Esophagus mucosa (tissue), 1 donor: ENCODE measurements at regions not wholly inside any gene's neighbourhood (a gene's known extent, or its start where the extent isn't known, plus 50 kb on each side); places are given as distances from the start of the nearest gene placed in this dataset.
"Not testable (repeated sequence)": the region's sequence is repeated elsewhere in the genome, so short reads cannot be mapped to it uniquely, and the experiment has no call there.

Source experiments
- ATAC-seq: fragments of 200-7000 bp; cut with Tn5 transposase; one replicate; pipeline ENCODE4 v1.9.1; 2020
- donor health status: DM: yes; HTN: yes; CAD: no.

GRCh38 chr18:67132919-67133318 is 383.6 kb downstream of the DSEL start:
- no peak for ATAC-seq

- no peak for ATAC-seq
Measured at GRCh38 chr18:67131498-67131897, 385.0 kb downstream of the DSEL start.

- not testable (repeated sequence) for ATAC-seq
Measured at GRCh38 chr18:67126751-67127150, 389.8 kb downstream of the DSEL start.

- no peak for ATAC-seq
Measured at GRCh38 chr18:67123901-67124300, 392.6 kb downstream of the DSEL start.

DNA sequence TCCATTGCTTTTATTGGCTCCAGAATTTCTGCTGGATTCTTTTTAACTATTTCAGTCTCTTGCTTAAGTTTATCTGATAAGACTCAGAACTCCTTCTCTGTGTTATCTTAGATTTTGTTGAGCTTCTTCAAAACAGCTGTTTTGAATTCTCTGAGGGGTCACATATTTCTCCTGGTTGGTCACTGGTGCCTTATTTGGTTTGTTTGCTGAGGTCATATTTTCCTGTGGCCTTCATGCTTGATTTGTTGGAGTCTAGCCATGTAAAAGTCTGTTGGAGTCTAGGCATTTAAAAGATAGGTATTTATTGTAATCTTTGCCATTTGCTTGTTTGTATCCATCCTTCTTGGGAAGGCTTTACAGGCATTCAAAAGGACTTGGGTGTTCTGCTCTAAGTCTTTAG is 398.7 kb downstream of the DSEL start:
- no peak for ATAC-seq

DNA sequence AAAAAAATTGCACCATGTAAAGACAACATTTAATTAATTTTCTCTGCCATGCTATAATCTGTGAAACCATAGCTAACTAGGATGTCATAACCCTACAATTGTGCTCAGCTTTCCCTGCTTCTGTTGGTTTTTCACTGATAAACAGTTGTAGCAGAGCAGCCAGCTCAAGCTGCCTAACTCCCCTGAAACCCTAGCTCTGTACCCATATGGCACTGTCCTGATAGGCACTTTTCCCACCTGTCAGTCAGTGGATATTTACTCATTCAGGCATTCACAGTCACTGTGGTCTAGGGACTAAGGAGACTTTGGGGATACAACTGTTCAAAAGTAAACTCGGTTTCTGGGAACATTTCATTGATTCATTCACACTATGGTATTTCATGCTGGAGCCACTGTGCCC is 407.0 kb downstream of the DSEL start:
- no peak for ATAC-seq

- ATAC-seq: no peak
Measured at GRCh38 chr18:67108894-67109293, 407.6 kb downstream of the DSEL start.

GRCh38 chr18:67104700-67105284 is 411.7 kb downstream of the DSEL start:
- peak; percentile 90 for ATAC-seq

- no peak for ATAC-seq
Measured at GRCh38 chr18:67094123-67094522, 422.4 kb downstream of the DSEL start.

DNA sequence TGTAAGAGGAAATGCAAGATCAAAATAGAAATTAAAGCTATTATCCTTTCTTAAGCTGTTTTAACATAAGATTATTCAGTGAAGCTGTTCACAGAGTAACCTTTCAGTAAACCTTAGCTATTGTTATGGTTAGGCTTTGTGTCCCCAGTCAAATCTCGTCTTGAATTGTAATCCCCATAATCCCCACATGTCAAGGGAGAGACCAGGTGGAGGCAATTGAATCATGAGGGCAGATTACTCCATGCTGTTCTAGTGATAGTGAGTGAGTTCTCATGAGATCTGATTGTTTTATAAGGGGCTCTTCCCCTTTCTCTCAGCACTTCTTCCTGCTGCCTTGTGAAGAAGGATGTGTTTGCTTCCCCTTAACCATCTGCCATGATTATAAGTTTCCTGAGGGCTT is 424.4 kb downstream of the DSEL start:
- peak; percentile 33 for ATAC-seq

DNA sequence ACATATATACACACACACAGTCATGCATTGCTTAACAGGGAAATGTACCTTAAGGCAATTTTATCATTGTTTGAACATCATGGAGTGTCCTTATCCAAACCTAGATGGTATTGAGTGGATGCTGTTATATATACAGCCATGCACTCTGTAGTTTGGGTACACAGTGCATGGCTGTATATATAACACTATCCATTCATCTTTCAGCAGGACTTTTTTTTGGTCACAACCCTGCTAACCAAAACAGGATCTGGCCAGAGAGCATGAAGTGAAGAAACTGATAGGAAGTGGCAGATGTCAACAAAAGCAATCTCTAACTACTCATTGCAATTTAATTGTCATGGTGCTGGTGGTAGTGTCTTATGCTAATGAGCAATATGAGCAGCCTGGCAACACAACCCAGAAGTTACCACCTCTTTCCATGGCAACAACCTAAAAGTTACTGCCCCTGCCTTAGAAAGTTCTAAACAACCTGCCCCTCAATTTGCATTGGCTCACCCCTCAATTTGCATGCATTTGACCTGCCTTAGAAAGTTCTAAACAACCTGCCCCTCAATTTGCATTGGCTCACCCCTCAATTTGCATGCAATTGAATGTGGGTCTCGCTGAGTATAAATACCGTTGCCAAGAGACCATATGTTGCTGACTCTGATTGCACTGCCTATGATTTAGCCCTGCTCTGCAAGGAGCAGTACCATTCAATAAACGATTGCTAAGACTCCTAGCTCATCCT is 434.9 kb downstream of the DSEL start:
- no peak for ATAC-seq

DNA sequence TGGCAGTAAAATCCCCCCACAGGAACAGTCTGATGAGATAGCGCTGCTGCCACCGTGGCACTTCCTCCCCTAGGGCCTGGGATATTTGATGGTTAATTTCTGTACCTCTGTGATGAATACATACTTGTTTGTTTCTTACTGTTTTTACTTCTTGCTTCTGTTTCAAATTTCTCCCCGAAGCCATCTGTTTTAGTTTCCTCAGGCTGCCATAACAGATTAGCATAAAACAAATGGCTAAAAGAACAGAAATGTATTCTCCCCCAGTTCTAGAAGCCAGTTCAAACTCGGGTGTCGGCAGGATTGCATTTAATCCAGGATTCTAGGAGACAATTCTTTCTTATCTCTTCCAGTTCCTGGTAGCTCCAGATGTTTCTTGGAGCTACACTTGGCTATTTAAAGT is 435.9 kb downstream of the DSEL start:
- no peak for ATAC-seq

- no peak for ATAC-seq
Measured at GRCh38 chr18:67074309-67074708, 442.2 kb downstream of the DSEL start.

DNA sequence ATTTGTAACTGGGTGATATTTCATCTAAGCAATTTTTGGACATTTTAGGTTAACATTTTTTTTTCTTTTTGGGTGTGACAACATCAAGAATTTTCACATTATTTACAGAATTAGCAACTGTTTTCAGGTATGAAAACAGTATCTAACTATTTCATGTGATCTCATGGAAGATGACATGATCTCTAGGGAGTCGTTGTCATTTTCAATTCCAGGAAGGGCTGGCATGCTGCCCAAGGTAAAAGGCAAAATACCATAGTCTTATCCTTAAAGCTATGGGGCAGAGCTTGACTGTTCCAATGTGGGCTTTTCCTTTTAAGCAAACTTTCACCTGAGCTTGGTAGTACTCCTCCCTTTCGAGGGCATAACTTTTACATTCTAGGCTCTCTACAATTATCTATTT is 443.7 kb downstream of the DSEL start:
- ATAC-seq: no peak

GRCh38 chr18:67068608-67069007 is 447.9 kb downstream of the DSEL start:
- no peak for ATAC-seq

DNA sequence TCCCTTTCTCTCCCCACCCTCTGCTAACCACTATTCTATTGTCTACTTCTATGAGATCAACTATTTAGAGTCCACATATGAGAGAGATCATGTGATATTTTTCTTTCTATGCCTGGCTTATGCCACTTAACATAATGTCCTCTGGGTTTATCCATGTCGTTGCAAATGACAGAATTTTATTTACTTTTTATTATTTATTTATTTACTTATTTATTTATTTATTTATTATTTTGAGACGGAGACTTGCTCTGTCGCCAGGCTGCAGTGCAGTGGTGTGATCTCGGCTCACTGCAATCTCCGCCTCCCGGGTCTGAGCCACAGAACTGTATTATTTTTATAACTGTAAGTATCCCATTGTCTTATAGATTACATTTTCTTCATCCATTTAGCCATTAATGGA is 443.4 kb upstream of the CDH19 start:
- ATAC-seq: no peak

- no peak for ATAC-seq
Measured at GRCh38 chr18:67043276-67043675, 439.4 kb upstream of the CDH19 start.

DNA sequence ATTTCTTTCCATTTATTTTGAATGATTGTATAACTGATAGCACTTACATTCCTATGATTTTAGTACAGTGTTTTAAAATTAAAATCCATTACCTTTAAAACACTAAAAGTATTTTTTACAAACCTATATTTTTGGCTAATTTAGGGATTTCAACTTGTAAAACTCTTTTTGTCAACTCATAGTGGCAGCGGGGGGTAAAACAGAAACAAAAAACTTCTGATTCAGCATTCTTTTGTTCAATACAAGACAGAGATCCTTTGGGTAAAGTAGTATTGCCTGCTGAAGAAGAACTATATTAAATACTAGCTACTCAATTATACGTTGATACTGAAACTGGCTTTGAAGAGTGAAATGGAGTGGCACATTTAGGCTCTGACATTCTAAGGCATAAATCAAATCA is 437.4 kb upstream of the CDH19 start:
- no peak for ATAC-seq

DNA sequence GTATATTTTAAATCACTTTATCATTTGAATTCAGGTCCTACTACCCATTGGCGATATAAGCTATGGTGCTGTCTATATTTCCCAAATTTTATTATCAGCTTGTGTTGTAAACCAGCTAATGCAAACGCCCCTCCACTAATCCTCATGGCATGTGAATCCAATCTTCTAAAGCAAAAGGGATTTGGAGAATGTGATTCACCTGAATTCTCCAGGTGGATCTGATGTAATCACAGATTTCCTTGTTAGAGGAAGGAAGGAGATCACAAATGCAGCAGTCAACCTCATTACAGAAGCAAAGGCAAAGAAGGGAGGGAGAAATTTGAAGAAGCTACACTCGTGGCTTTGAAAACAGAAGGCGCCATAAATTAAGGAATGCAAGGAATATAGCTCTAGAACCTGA is 431.1 kb upstream of the CDH19 start:
- ATAC-seq: no peak

DNA sequence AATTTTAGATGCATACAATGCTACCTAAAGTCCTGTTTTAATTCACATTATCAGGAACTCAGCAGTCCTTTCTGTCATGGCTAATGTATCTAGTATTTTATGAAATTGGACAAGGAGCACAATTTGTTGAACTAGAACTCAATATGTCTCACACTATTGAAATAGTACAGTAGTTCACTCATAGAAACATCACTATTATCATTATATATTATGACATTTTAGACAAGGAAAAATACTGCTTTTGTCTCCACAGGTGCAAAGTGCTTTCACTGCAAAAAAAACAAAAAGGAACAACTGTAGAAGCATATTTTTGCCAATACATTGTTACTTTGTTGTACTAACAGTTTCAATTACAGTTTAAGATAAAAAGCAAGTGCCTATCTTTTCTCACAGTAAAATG is 419.2 kb upstream of the CDH19 start:
- ATAC-seq: no peak

DNA sequence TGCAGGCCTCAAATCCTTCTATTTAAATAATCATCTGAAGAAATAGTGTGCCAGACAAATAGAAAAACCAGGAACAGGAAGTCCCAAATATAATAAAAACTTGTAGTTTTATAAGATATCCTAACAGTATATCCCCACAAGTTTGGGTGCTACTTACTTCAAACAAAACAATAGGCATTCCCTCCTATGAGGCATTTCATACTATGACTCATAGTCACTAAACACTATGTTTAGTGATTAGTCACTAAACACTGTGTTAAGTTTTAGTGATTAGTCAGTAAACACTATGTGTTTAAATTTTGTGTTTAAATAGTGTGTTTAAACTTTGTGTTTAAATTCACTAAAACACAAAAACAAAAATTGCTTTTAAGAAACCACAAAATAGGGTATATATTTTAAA is 407.0 kb upstream of the CDH19 start:
- ATAC-seq: peak; percentile 59

GRCh38 chr18:67007999-67008398 is 404.1 kb upstream of the CDH19 start:
- no peak for ATAC-seq

DNA sequence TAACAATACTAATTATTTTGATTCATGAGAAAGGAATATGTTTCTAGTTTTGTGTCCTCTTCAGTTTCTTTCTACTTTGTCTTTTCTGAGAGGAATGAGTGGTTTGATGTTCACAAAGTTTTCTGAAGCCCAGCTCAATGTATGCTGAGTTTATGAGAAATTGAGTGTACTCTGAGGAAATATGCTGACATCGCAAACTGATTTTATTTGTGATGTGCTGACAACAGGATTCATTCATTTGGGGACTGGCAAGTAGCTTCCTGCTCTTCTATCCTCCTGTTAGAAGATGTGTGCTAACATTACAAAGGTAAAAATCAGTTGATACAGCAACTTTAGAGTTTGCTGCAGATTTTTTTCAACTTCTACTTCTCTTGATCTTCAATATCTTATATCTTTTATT is 403.2 kb upstream of the CDH19 start:
- ATAC-seq: no peak

DNA sequence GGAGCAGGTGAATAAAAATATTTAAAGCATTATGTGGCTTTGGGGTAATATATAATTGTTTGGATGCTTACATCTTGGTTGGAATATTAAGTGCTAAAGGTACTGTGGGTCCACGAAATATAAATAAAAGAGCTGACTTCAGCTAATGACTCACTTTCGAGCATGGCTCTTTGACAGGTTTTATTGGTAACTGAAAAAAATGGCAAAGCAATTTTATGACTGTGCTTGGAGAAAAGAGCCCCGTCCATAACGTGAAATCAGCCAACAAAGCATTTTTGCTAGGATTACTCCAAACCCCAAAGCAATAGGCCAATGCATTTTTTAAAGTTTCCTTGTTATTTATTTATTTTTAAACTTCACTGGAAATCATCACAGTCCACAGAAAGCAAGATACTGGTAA is 397.2 kb upstream of the CDH19 start:
- ATAC-seq: no peak

DNA sequence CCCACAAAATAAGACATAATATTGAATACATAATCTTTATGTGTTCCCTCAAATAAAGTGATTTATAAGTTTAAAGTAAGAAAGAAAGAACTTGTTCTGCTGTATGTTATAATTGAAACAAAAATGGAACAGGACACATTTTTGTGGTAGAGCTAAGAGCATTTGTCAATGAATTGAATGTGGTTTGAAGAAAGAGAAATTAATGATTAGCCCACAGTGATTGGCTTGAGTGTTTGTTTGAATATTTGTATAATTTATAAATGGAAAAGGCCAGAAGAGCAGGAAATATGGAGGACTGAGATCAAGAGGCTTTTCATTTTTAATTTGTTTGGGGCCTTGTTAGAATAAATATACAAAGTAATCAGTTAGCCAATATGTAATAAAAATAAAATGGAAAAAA is 395.1 kb upstream of the CDH19 start:
- ATAC-seq: no peak
